Karpas-422 (cell line): ENCODE measurements at regions not wholly inside any gene's neighbourhood (a gene's known extent, or its start where the extent isn't known, plus 50 kb on each side); places are given as distances from the start of the nearest gene placed in this dataset.

Experiments used
- DNase-seq: peaks from one replicate; pipeline ENCODE4 v3.0.0-alpha.2; 2015
- H2AFZ ChIP-seq: fragments of 200-600 bp; sonication (generic); 2 replicates; pipeline ENCODE4 v1.6.1; 2014; ENCODE audit warnings: antibody characterized with exemption, low read length, mixed read lengths
- H3K27ac ChIP-seq: fragments of 200-600 bp; sonication (generic); 2 replicates; pipeline ENCODE4 v1.5.1; 2014; ENCODE audit warnings: mild to moderate bottlenecking, low read length, moderate library complexity
- H3K27me3 ChIP-seq: fragments of 200-600 bp; sonication (generic); 2 replicates; pipeline ENCODE4 v1.6.1; 2014; ENCODE audit warnings: low read length, mixed read lengths
- H3K36me3 ChIP-seq: fragments of 200-600 bp; sonication (generic); 2 replicates; pipeline ENCODE4 v1.6.1; 2014; ENCODE audit warnings: low read length, mixed read lengths; ENCODE audit not compliant: insufficient read depth
- H3K4me1 ChIP-seq: fragments of 200-600 bp; sonication (generic); 2 replicates; pipeline ENCODE4 v1.6.1; 2014; ENCODE audit warnings: mild to moderate bottlenecking, low read length, mixed read lengths
- H3K4me2 ChIP-seq: fragments of 200-600 bp; sonication (generic); 2 replicates; pipeline ENCODE4 v1.6.1; 2014; ENCODE audit warnings: low read length, low read depth, mild to moderate bottlenecking; ENCODE audit not compliant: poor library complexity, severe bottlenecking
- H3K4me3 ChIP-seq: fragments of 200-600 bp; sonication (generic); 2 replicates; pipeline ENCODE4 v1.5.1; 2014; ENCODE audit warnings: mild to moderate bottlenecking, antibody characterized with exemption, low read length, mixed read lengths
- H3K79me2 ChIP-seq: fragments of 200-600 bp; sonication (generic); 2 replicates; pipeline ENCODE4 v1.6.1; 2014; ENCODE audit warnings: mild to moderate bottlenecking, low read length, mixed read lengths
- H3K9ac ChIP-seq: fragments of 200-600 bp; sonication (generic); 2 replicates; pipeline ENCODE4 v1.6.0; 2014; ENCODE audit warnings: low read length
- H3K9me2 ChIP-seq: fragments of 200-600 bp; sonication (generic), shearing (Covaris generic); replicated peaks from 2 replicates; pipeline ENCODE4 v1.6.0; 2014; ENCODE audit warnings: mild to moderate bottlenecking, low read length, moderate library complexity; ENCODE audit not compliant: insufficient read depth
- H3K9me3 ChIP-seq: fragments of 300-700, 200-600 bp; sonication (generic); 2 replicates; pipeline ENCODE4 v1.6.1; 2014; ENCODE audit warnings: low read length, mixed read lengths
- H4K20me1 ChIP-seq: fragments of 200-600 bp; sonication (generic); 2 replicates; pipeline ENCODE4 v1.6.1; 2014; ENCODE audit warnings: mild to moderate bottlenecking, antibody characterized with exemption, low read length, low read depth; ENCODE audit not compliant: insufficient read depth

GRCh38 chr1:174077749-174078490, 55.8 kb upstream of the RC3H1 start:
- Histone ChIP-seq H3K9ac (0 out of 2 replicates have a peak overlapping the region, but pooled peaks have one; percentile 2), H4K20me1 (no peaks in the 10 kb centered on the region), H2AFZ (peak overlapping the region; percentile 37; the same call in 1 of the 2 replicates), H3K27ac (no peak overlapping the region), H3K9me2 (no peaks in the 10 kb centered on the region), H3K4me2 (peak overlapping the region; percentile 14), H3K4me3 (0 out of 2 replicates have a peak overlapping the region, but pooled peaks have one; percentile 8), H3K4me1 (peaks cover 9% of the 10 kb centered on the region), H3K79me2 (no peaks in the 10 kb centered on the region), H3K27me3 (no peaks in the 10 kb centered on the region), H3K36me3 (no peaks in the 10 kb centered on the region), H3K9me3 (no peaks in the 10 kb centered on the region)
- DNase-seq = peak; percentile 44

DNA sequence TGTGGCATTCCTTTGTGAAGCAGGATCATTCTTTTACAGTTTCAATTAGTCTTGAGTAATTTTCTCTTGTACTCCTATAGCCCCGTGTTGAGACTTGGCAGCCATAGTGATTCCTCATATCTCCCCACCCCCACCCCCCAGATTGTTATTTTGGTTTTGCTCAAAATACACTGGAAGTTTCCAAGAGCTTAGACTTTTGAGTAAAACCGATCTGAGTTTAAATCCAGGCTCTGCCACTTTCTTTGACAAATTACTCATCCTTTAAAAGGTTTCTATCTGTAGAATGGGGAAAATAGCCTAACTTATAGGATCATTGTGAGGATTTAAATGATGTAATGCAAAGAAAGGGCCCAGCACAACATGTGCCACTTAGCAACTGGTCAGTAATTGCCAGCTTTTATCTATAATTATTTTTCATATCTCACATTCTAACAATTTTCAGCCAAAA, 53.1 kb upstream of the RC3H1 start:
- Histone ChIP-seq H3K79me2 (no peaks in the 10 kb centered on the region), H3K4me3 (no peak overlapping the region), H3K9me2 (no peaks in the 10 kb centered on the region), H3K9me3 (no peaks in the 10 kb centered on the region), H3K9ac (no peak overlapping the region), H2AFZ (no peak overlapping the region), H3K27me3 (no peaks in the 10 kb centered on the region), H3K36me3 (no peaks in the 10 kb centered on the region), H3K27ac (no peak overlapping the region), H4K20me1 (no peaks in the 10 kb centered on the region), H3K4me1 (peaks cover 9% of the 10 kb centered on the region), H3K4me2 (no peak overlapping the region)
- DNase-seq = no peak

- H3K9me3 ChIP-seq = no peaks in the 10 kb centered on the region
- no peaks in the 10 kb centered on the region for H3K36me3 ChIP-seq
- no peak overlapping the region for H3K27ac ChIP-seq
- no peak overlapping the region for H3K9ac ChIP-seq
- no peaks in the 10 kb centered on the region for H3K79me2 ChIP-seq
- no peak overlapping the region for H3K4me3 ChIP-seq
- no peaks in the 10 kb centered on the region for H4K20me1 ChIP-seq
- no peaks in the 10 kb centered on the region for H3K9me2 ChIP-seq
- no peak overlapping the region for H3K4me2 ChIP-seq
- no peak overlapping the region for H2AFZ ChIP-seq
- no peaks in the 10 kb centered on the region for H3K27me3 ChIP-seq
- H3K4me1 ChIP-seq = peaks cover 9% of the 10 kb centered on the region
- DNase-seq = peak; percentile 58
These were observed 52.6 kb upstream of the RC3H1 start for GRCh38 chr1:174074757-174075156.

GRCh38 chr1:174072581-174072980, 50.4 kb upstream of the RC3H1 start:
- Histone ChIP-seq H3K4me2 (no peak overlapping the region), H3K36me3 (no peaks in the 10 kb centered on the region), H3K27ac (no peak overlapping the region), H3K9me3 (no peaks in the 10 kb centered on the region), H3K9ac (no peak overlapping the region), H3K4me3 (no peak overlapping the region), H3K4me1 (peaks cover 4% of the 10 kb centered on the region), H4K20me1 (no peaks in the 10 kb centered on the region), H3K9me2 (no peaks in the 10 kb centered on the region), H3K79me2 (no peaks in the 10 kb centered on the region), H3K27me3 (no peaks in the 10 kb centered on the region), H2AFZ (no peak overlapping the region)
- no peak for DNase-seq
